ENCODE measurements at regions not wholly inside any gene's neighbourhood (a gene's known extent, or its start where the extent isn't known, plus 50 kb on each side); places are given as distances from the start of the nearest gene placed in this dataset.

DNA sequence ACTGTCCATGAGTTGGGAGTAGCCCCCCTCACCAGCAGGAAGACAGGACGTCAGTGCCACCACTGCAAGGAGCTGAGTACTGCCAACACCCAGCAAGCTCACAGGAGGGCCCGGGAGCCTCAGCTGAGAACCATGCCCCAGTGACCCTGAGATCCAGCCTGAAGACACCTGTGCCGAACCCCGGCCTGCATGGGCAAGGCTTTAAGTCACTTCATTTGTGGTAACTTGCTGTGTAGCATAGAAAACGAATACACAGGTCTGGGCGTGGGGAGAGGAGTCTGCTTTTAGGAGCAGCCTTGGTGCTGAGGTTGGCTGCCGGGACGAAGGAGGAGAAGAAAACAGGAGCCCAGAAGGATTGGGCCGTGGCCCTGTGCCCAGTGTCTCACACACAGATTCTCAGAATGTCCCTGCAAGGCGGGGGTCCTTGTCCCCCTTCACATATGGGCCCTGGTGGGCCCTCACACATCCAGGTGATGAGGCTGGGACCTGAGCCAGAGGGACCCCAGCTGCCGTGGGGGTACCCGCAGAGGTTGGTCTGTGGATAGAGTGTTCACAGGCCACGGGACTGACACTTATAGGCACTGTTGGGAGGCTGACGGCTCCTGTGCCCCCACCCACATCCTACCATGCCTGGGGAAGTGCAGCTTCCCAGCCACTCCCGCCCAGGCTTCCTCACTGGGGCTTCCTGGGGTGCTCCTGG is 85.3 kb downstream of the PLXNA1 start:
- DNase-seq (ENCODE audit: low spot score in 2 of 2): no peak
- Histone ChIP-seq H3K9me3 (no peaks in the 10 kb centered on the region), H3K27me3 (no peaks in the 10 kb centered on the region), H3K4me1 (peaks cover 0 to 3% of the 10 kb centered on the region in 2 donors), H3K27ac (no peak overlapping the region), H3K4me3 (no peak overlapping the region), H3K36me3 (no peaks in the 10 kb centered on the region)
- intact Hi-C loops (cut with DNase I): no loop called here
- TF ChIP-seq, protein P1, sequence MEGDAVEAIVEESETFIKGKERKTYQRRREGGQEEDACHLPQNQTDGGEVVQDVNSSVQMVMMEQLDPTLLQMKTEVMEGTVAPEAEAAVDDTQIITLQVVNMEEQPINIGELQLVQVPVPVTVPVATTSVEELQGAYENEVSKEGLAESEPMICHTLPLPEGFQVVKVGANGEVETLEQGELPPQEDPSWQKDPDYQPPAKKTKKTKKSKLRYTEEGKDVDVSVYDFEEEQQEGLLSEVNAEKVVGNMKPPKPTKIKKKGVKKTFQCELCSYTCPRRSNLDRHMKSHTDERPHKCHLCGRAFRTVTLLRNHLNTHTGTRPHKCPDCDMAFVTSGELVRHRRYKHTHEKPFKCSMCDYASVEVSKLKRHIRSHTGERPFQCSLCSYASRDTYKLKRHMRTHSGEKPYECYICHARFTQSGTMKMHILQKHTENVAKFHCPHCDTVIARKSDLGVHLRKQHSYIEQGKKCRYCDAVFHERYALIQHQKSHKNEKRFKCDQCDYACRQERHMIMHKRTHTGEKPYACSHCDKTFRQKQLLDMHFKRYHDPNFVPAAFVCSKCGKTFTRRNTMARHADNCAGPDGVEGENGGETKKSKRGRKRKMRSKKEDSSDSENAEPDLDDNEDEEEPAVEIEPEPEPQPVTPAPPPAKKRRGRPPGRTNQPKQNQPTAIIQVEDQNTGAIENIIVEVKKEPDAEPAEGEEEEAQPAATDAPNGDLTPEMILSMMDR (IDR thresholded peaks at IDR 0.05): no peak

DNA sequence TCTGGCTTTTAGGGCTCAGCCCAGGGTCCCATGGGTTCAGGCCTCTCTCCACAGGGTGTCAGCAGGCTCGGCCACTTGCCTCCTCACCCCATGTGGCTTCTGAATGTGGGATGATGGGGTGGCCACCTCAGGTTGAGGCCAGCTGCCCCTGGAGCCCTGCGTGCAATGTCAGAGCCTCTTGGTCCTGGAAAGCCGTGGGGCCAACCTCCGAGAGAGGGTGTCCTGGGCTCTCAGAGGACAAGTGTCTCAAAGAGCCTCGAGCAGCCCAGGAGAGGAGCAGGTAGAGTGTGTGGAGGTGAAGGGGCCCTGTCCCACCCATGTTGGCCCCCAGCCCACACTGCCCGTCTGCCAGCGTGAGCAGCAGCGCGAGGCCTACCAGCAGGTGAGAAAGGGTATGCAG is 86.0 kb downstream of the PLXNA1 start:
- intact Hi-C loops (cut with DNase I): no loop called here
- no peak overlapping the region for H3K4me3 ChIP-seq
- H3K4me1 ChIP-seq: peaks cover 5 to 9% of the 10 kb centered on the region in 2 donors
- no peaks in the 10 kb centered on the region for H3K9me3 ChIP-seq
- no peaks in the 10 kb centered on the region for H3K27me3 ChIP-seq
- H3K27ac ChIP-seq: no peak overlapping the region
- no peaks in the 10 kb centered on the region for H3K36me3 ChIP-seq
- DNase-seq (ENCODE audit: low spot score in 2 of 2): no peak
- TF ChIP-seq, protein P1 (IDR thresholded peaks at IDR 0.05): no peak

DNA sequence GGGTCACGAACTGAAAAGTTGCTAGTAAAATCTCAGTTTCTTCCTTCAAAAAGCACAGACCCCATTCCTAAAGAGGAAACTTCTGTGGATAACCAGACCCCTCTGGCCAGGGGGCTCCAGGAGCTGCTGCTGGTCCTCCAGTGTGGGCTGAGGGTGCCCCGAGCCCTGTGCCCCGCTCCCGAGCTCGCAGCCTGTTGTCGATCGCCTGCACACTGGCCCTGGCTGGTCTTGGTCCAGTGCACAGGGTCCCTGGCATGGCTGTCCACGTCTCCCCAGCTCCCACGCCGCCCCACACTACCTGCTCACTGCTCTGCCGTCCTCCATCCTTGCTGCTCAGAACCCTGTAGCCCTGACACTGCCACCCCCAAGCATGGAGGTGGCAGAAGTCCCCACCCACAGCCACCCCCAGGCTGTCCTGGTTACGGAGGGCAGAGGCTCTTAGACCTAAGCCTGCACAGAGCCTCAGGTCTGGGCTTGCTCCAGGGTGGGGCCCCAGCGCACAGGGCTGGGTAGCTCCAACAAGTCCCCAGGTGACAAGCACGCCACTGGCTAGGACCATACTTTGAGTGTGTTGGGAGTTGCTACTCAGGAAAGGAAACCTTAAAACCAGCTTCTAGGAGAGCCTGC is 87.0 kb downstream of the PLXNA1 start:
- TF ChIP-seq, protein P1 (IDR thresholded peaks at IDR 0.05): no peak
- Histone ChIP-seq H3K4me3 (no peak overlapping the region), H3K36me3 (no peaks in the 10 kb centered on the region), H3K9me3 (no peaks in the 10 kb centered on the region), H3K27ac (no peak overlapping the region), H3K4me1 (peaks cover 9 to 10% of the 10 kb centered on the region in 2 donors), H3K27me3 (no peaks in the 10 kb centered on the region)
- intact Hi-C loops (cut with DNase I): no loop called here
- DNase-seq (ENCODE audit: low spot score in 2 of 2): no peak

DNA sequence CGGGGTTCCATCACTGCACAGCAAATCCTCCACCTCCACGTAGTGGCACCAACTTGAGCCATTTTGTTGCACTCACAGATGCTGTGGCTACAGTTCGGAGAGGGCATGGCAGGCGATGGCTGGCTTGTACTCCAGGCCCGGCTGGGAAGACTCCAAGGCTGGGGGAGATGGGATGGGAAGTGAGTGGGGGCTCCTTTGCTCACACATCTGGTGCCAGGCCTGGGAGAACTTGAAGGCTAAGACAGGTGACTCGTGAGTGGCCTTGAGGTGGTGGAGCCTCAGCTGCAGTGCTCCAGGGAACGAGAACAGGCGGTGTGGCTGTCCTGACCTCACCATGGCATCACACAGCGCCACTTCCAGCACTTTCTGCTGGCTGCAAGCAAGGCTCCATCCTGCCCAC is 87.9 kb downstream of the PLXNA1 start:
- Histone ChIP-seq H3K27me3 (no peaks in the 10 kb centered on the region), H3K9me3 (no peaks in the 10 kb centered on the region), H3K4me1 (peaks cover 9 to 10% of the 10 kb centered on the region in 2 donors), H3K36me3 (no peaks in the 10 kb centered on the region), H3K27ac (no peak overlapping the region), H3K4me3 (no peak overlapping the region)
- TF ChIP-seq, protein P1 (IDR thresholded peaks at IDR 0.05): no peak
- no peak for DNase-seq (ENCODE audit: low spot score in 2 of 2)
- intact Hi-C loops (cut with DNase I): no loop called here

- Histone ChIP-seq H3K4me1 (peaks cover 9 to 10% of the 10 kb centered on the region in 2 donors), H3K4me3 (no peak overlapping the region), H3K27me3 (no peaks in the 10 kb centered on the region), H3K9me3 (no peaks in the 10 kb centered on the region), H3K36me3 (no peaks in the 10 kb centered on the region), H3K27ac (no peak overlapping the region)
- no peak for DNase-seq (ENCODE audit: low spot score in 2 of 2)
- TF ChIP-seq, protein P1 (IDR thresholded peaks at IDR 0.05): no peak
- intact Hi-C loops (cut with DNase I): no loop called here
These were observed 88.7 kb downstream of the PLXNA1 start for GRCh38 chr3:127071597-127072001.
